Heart right ventricle (tissue), 16 donors: ENCODE measurements at regions not wholly inside any gene's neighbourhood (a gene's known extent, or its start where the extent isn't known, plus 50 kb on each side); places are given as distances from the start of the nearest gene placed in this dataset.

Experiments
- ATAC-seq, 8 donors: fragments of 200-7000 bp; cut with Tn5 transposase; one replicate each; pipeline ENCODE4 v1.9.1; 2020; ENCODE audit warnings: mild to moderate bottlenecking in 8 of 8, moderate library complexity in 8 of 8, moderate number of reproducible peaks in 1 of 8
- DNase-seq, 2 donors: peaks; one replicate each; pipeline ENCODE4 v3.0.0-alpha.2; 2020
- H3K27ac ChIP-seq, 10 donors: fragments of 200-600 bp; sonication (generic) in 2 of 10; one replicate each; pipeline versions ENCODE4 v1.5.0 to v1.8.0; 2020 to 2022; ENCODE audit warnings: mild to moderate bottlenecking in 3 of 10
- H3K27me3 ChIP-seq, 7 donors: fragments of 200-600 bp; one replicate each; pipeline ENCODE4 v1.8.0; 2021 to 2022; ENCODE audit warnings: mild to moderate bottlenecking in 2 of 7
- H3K36me3 ChIP-seq, 9 donors: fragments of 200-600 bp; sonication (generic) in 1 of 9; one replicate each; pipeline versions ENCODE4 v1.5.0 to v1.8.0; 2020 to 2022; ENCODE audit warnings: mild to moderate bottlenecking in 2 of 9
- H3K4me1 ChIP-seq, 9 donors: fragments of 200-600 bp; sonication (generic) in 1 of 9; one replicate each; pipeline versions ENCODE4 v1.5.0 to v1.8.0; 2020 to 2022; ENCODE audit warnings: mild to moderate bottlenecking in 4 of 9
- H3K4me3 ChIP-seq, 10 donors: fragments of 200-600 bp; sonication (generic) in 2 of 10; one replicate each; pipeline versions ENCODE4 v1.5.0 to v1.8.0; 2020 to 2022; ENCODE audit warnings: mild to moderate bottlenecking in 7 of 10, moderate library complexity in 2 of 10
- H3K9me3 ChIP-seq, 11 donors: fragments of 200-600 bp in 10 of 11; sonication (generic) in 2 of 11; one replicate each; pipeline versions ENCODE4 v1.5.0 to v1.8.0; 2013 to 2022; ENCODE audit warnings: mild to moderate bottlenecking in 2 of 11, control low read depth in 1 of 11, moderate library complexity in 1 of 11
- WGBS, 2 donors: extraction: QIAGEN DNeasy Blood & Tissue Kit; methylation state at CpG; one replicate each; pipeline ENCODE4 v1.1.7; 2013; ENCODE audit warnings: inconsistent platforms in 1 of 2; 5-methylcytosine and 5-hydroxymethylcytosine counted together
- intact Hi-C, 10 donors: fragments of 100-400 bp; cut with DNase I; formaldehyde crosslinking; loops; one replicate each; pipeline versions ENCODE4 v1.11.1 to v1.14.2; 2022
- TF ChIP-seq, protein P1 (sequence below), 9 donors: fragments of 200-600 bp; sonication (generic) in 2 of 9; IDR thresholded peaks; one replicate each; pipeline versions ENCODE4 v1.5.0 to v1.8.0; 2021 to 2022; ENCODE audit warnings: antibody characterized with exemption in 9 of 9, mild to moderate bottlenecking in 5 of 9, moderate library complexity in 1 of 9
- donor health status: Arrhythmogenic right ventricular cardiomyopathy.
- donor health status: ischemic (EF 13 %, LVEDD 7.1; RV severe dilation, severe dysfunction).
- donor health status: healthy with polysubstance abuse.
- donor health status: DM: no; HTN: yes; CAD: no.
- donor health status: DM: no; HTN: no; CAD: no.
- donor health status: ischemic (EF 25% LVEDD 6.9; RV normal size, moderate dysfunction).
- donor health status: ischemic (EF 25% LVEDD 5.7; RV mildly dilated, moderate dysfunction).
- donor health status: healthy.
- donor health status: DM: yes; HTN: yes; CAD: no.
- donor health status: Ischemic cardiomyopathy.
- donor health status: ischemic (EF 35%, LVEDD 5.7; RV mildly dilated, moderate dysfunction).
- donor health status: nonischemic (EF 11% LVEDD 7.7; RV severe dilation, severe dysfunction).
- donor health status: DM: yes; HTN: yes; CAD: no.
- donor health status: PGD.
- donor health status: ischemic (EF 29% LVEDD 5.4; RV normal size, mild dysfunction).
- donor health status: nonischemic (EF 23%, LVEDD 6.1; RV moderate dilation, normal function).

DNA sequence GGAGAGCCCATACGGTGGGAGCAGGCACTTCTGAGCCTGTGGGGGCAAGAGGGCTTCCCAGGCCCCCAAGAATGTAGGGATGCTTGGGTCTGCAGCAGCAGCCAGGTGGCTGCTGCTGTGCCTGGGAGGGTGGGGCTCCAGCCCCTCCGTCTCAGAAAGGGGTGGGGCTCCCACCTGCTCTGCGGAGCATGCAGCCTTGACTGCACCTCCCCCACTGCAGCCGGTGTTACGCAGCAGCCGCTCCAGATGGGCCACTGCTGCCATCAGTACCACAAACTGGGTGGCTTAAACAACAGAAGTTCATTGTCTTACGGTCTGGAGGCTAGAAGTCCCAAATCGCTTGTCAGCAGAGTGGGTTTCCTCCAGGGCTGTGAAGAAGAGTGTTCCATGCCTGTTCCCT lies 365.5 kb downstream of the TMEM38B start:
- DNase-seq, result no peak
- Histone ChIP-seq H3K27ac (no peak overlapping the region), H3K27me3 (no peaks in the 10 kb centered on the region), H3K9me3 (no peaks in the 10 kb centered on the region), H3K36me3 (no peaks in the 10 kb centered on the region), H3K4me1 (no peaks in the 10 kb centered on the region), H3K4me3 (no peak overlapping the region)
- intact Hi-C loops, result loop anchor here in 1 of 10 donors (10.0 kb wide), 1 partner anchor 55 kb away; no protein-coding TSS in a partner anchor
- no peak for ATAC-seq
- 89 to 90% methylated on average over 8 of the region's 8 CpGs for WGBS, 2 donors
- TF ChIP-seq, protein P1, sequence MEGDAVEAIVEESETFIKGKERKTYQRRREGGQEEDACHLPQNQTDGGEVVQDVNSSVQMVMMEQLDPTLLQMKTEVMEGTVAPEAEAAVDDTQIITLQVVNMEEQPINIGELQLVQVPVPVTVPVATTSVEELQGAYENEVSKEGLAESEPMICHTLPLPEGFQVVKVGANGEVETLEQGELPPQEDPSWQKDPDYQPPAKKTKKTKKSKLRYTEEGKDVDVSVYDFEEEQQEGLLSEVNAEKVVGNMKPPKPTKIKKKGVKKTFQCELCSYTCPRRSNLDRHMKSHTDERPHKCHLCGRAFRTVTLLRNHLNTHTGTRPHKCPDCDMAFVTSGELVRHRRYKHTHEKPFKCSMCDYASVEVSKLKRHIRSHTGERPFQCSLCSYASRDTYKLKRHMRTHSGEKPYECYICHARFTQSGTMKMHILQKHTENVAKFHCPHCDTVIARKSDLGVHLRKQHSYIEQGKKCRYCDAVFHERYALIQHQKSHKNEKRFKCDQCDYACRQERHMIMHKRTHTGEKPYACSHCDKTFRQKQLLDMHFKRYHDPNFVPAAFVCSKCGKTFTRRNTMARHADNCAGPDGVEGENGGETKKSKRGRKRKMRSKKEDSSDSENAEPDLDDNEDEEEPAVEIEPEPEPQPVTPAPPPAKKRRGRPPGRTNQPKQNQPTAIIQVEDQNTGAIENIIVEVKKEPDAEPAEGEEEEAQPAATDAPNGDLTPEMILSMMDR (IDR thresholded peaks at IDR 0.05), result no peak

DNA sequence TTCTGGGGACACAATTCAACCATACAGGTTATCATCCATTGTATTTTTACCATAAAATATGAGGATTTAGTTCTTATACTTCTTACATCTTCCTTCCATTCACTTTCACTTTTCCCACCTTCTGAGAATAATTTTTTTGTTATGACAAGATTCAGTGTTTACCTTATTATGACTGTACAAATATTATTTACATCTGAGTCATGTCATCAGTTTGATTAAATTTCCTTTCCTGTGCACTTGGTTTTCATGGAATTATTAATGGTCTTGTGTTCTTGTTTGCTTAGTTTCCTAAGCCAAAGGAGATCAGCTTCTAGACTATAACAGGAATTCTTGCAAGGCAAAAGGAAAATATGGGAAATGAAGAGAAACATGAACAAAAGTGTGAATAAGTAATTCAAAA lies 366.5 kb downstream of the TMEM38B start:
- no peak overlapping the region for H3K4me3 ChIP-seq
- TF ChIP-seq, protein P1 (IDR thresholded peaks at IDR 0.05), result no peak
- H3K4me1 ChIP-seq, result peaks cover 0 to 4% (median 0%) of the 10 kb centered on the region in 9 donors
- DNase-seq (no peak), ATAC-seq (no peak)
- H3K36me3 ChIP-seq, result no peaks in the 10 kb centered on the region
- H3K27ac ChIP-seq, result no peak overlapping the region
- no peaks in the 10 kb centered on the region for H3K9me3 ChIP-seq
- H3K27me3 ChIP-seq, result no peaks in the 10 kb centered on the region
- intact Hi-C loops, result loop anchor here in 1 of 10 donors (10.0 kb wide), 1 partner anchor 56 kb away; no protein-coding TSS in a partner anchor

DNA sequence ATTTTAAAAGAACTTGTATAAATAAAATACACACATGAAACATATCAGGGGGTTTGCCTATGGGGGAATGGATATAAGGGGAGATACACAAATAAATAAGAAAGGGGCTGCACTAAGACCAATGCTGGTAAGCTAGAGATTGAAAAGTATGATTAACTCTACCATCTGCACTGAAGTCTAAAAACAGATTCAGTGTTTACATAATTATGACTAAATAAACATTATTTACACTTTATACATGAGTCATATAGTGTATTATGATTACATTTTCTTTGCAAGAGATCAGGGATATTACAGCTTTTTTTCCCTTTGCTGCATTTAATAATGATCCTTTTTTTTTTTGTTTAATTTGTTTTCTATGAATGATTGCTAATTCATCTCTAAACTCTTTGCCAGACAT lies 367.9 kb downstream of the TMEM38B start:
- no peaks in the 10 kb centered on the region for H3K36me3 ChIP-seq
- no peak for ATAC-seq
- TF ChIP-seq, protein P1 (IDR thresholded peaks at IDR 0.05), result no peak

DNA sequence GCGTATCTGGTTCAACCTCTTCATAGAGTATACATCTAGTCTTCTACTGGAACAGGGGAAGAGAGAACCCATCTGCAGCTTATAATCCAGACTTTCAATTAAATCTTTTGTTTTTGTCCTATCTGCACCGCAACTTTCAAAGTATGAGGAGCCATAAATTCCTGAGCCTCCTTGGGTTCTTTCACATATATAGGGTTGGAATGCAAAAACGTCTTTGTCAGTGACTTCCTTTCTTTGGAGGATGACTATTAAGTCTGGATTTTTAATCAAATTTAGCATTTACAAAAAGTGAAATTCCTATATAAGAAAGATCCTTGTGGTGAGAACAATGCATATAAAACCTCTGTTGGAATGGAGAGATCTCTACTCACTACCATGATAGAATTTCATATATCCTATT lies 370.8 kb downstream of the TMEM38B start:
- no peak overlapping the region for H3K4me3 ChIP-seq
- 78 to 80% methylated on average over 3 of the region's 3 CpGs for WGBS, 2 donors
- intact Hi-C loops, result loop anchor here in 1 of 10 donors (10.0 kb wide), 1 partner anchor 60 kb away; no protein-coding TSS in a partner anchor
- no peak for ATAC-seq
- H3K27me3 ChIP-seq, result no peaks in the 10 kb centered on the region
- no peak for DNase-seq
- no peak overlapping the region for H3K27ac ChIP-seq
- H3K36me3 ChIP-seq, result no peaks in the 10 kb centered on the region
- TF ChIP-seq, protein P1 (IDR thresholded peaks at IDR 0.05), result no peak
- H3K9me3 ChIP-seq, result no peaks in the 10 kb centered on the region
- peaks cover 0 to 8% (median 0%) of the 10 kb centered on the region in 9 donors for H3K4me1 ChIP-seq

More for the DNA sequence above, 367.9 kb downstream of the TMEM38B start:
- no peaks in the 10 kb centered on the region for H3K9me3 ChIP-seq
- H3K27me3 ChIP-seq, result no peaks in the 10 kb centered on the region
- H3K4me1 ChIP-seq, result peaks cover 0 to 4% (median 0%) of the 10 kb centered on the region in 9 donors
- no peak overlapping the region for H3K4me3 ChIP-seq
- no peak overlapping the region for H3K27ac ChIP-seq
- intact Hi-C loops, result loop anchor here in 1 of 10 donors (10.0 kb wide), 1 partner anchor 57 kb away; no protein-coding TSS in a partner anchor
- DNase-seq, result no peak
